ENCODE measurements at regions not wholly inside any gene's neighbourhood (a gene's known extent, or its start where the extent isn't known, plus 50 kb on each side); places are given as distances from the start of the nearest gene placed in this dataset.

DNA sequence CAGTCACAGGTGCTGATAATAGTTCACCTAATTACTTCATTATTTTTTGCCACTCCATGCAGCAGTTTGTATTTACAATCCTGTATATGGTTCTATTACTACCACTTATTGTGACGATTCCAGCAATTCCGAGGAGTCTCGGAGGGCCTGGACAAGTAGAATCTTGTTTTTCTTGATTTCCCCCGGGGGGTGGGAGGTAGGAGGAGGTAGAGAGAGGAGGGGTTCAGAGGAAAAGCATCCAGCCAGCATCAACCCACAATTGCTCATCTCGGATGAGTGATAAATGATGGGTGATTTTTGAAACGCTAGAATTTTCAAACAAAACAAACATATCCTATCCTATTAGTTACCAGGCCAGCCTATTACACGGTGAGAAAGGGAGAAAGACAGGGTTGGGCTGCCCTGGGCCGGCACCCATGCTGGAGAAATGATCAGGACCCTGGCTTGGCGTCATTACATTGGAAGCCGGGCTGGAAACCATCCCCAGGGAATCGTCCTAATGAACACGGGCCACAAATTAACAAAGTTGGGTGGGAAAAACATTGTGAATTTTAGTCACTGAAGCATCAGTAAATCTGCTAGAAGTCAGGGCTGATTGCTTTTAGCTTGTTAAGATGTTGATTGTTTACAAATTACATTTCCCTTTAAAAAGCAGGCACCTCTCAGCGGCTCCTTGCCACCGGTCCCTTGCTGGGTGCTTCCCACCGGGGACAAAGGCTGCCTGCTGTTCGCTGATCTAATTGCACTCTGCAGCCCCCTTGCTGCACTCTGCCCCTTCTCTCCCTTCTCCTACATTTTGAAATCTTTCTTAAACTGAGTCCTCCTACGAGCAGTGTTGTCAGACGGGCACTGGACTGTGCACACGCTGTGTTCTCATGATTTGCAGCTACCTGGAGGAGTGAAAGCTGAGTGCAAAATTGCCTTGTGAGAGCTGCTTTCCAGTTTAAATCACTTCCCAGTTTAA, 95.5 kb downstream of the FAM204A start:
- intact Hi-C loops (cut with DNase I): no loop called here
- DNase-seq: no peak

- no peak for DNase-seq
- intact Hi-C loops (cut with DNase I): loop anchor here (5.0 kb wide), 1 partner anchor 747 kb away; no protein-coding TSS in a partner anchor
Measured at GRCh38 chr10:118243907-118244306, 98.2 kb downstream of the FAM204A start.

DNA sequence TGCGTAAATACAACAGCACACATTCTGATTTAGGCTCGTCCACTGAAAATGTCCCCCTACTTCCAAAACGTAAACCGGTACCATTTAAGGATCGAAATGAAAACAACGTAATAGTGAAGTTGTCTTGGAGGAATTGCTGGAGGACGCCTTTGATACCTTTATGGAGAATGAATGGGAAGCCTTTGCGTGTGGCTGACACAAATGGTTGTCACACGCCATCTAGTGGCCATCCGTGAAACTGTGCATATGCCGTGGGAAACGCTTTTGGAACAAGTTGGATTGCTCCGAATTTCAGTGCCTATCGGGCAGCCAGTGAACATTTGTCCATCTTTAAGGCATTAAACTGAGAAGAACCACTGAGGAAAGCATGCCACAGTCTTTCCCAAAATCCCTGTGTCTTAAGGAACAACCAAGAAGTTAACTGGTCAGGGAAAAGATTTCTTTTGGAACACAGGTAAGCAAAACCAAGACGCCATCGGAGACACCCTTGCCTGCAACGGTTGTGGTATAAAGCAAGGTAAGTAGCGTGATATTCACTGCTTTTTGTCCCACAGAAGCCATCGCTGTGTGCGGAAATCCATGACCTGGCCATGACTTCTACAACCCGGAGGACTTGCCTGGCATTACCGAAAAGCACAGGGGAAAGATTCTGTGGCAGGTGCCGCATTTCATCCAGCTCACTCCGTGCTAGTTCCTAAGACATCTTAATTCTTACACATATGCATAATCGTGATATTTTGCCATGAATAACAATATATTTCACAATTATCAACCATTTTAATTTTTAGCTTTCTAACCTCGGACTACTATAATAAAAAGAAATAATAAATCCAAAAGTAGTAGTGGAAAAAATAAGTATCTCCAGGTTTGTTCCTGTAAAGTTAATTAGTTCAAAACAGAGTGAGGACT, 100.6 kb downstream of the FAM204A start:
- intact Hi-C loops (cut with DNase I): loop anchor here (5.0 kb wide), 1 partner anchor 744 kb away; no protein-coding TSS in a partner anchor
- DNase-seq: peak; percentile 45 to 94 (median 86)

- intact Hi-C loops (cut with DNase I): no loop called here
- DNase-seq: no peak
Measured at GRCh38 chr10:118239236-118239630, 102.9 kb downstream of the FAM204A start.

GRCh38 chr10:118238573-118239235, 103.4 kb downstream of the FAM204A start:
- intact Hi-C loops (cut with DNase I): no loop called here
- DNase-seq: no peak

DNA sequence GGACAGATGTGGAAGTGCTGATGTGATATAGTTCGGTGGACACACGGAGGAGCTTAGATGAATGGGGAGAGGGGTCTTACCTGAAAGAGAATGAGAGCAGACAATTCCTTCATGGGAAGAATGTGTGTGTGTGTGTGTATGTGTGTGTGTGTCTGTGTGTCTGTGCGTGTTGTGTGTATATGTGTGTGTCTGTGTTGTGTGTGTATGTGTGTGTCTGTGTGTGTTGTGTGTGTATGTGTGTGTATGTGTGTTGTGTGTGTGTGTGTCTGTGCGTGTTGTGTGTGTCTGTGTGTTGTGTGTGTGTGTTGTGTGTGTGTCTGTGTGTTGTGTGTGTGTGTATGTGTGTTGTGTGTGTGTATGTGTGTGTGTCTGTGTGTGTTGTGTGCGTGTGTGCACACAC, 104.2 kb downstream of the FAM204A start:
- intact Hi-C loops (cut with DNase I): no loop called here
- no peak for DNase-seq

GRCh38 chr10:118234683-118235082, 107.4 kb downstream of the FAM204A start:
- intact Hi-C loops (cut with DNase I): no loop called here

GRCh38 chr10:118220346-118220850, 121.7 kb downstream of the FAM204A start:
- no peak for DNase-seq

More at GRCh38 chr10:118234683-118235082, 107.4 kb downstream of the FAM204A start:
- DNase-seq: no peak

DNA sequence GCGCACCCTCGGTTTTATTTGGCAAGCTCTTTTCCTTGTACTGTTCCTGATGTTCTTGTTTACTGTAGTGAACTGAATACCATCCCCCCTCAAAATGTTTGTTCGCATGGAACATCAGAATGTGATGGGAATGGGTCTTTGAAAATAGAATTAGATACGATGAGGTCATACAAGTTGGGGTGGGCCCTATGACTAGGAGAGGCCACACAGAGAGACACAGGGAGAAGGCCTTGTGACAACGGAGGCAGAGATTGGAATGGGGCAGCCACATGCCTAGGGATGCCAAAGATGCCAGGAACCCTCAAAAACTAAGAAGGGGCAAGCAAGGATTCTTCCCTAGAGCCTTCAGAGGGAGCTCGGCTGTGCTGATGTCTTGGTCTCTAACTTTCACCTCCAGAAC, 123.6 kb downstream of the FAM204A start:
- no peak for DNase-seq
- intact Hi-C loops (cut with DNase I): no loop called here

More at GRCh38 chr10:118220346-118220850, 121.7 kb downstream of the FAM204A start:
- intact Hi-C loops (cut with DNase I): no loop called here

- intact Hi-C loops (cut with DNase I): no loop called here
- DNase-seq: no peak
Measured at GRCh38 chr10:118216571-118217170, 125.5 kb downstream of the FAM204A start.

- no peak for DNase-seq
- intact Hi-C loops (cut with DNase I): no loop called here
Measured at GRCh38 chr10:118216020-118216419, 126.1 kb downstream of the FAM204A start.

GRCh38 chr10:118214776-118215175, 127.3 kb downstream of the FAM204A start:
- no peak for DNase-seq
- intact Hi-C loops (cut with DNase I): no loop called here

GRCh38 chr10:118213436-118213835, 128.7 kb downstream of the FAM204A start:
- no peak for DNase-seq
- intact Hi-C loops (cut with DNase I): no loop called here

GRCh38 chr10:118210276-118210675, 131.8 kb downstream of the FAM204A start:
- DNase-seq: no peak
- intact Hi-C loops (cut with DNase I): no loop called here

DNA sequence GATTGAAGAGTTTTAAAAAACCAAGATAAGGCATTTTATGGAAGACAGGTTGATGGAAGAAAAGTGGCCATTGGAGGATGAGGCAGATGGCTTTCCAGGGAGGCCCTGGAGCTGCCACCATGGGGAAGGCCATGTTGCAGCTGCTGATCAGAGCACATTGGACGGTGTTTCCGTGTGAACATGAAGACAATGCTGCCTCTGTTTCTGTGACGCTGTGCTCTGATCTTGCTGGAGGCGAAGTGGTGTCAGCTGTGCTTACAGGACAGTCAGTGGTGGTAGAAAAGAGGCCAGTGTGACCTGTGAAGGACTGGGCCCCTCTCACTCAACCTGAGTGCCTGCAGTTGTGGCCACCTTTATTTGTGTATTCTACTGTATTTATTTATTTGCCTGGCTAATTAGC, 132.9 kb downstream of the FAM204A start:
- peak in 39 of 42 donors; percentile 10 to 79 (median 47) for DNase-seq
- intact Hi-C loops (cut with DNase I): no loop called here

- DNase-seq: no peak
- intact Hi-C loops (cut with DNase I): no loop called here
Measured at GRCh38 chr10:118207470-118208007, 134.6 kb downstream of the FAM204A start.

DNA sequence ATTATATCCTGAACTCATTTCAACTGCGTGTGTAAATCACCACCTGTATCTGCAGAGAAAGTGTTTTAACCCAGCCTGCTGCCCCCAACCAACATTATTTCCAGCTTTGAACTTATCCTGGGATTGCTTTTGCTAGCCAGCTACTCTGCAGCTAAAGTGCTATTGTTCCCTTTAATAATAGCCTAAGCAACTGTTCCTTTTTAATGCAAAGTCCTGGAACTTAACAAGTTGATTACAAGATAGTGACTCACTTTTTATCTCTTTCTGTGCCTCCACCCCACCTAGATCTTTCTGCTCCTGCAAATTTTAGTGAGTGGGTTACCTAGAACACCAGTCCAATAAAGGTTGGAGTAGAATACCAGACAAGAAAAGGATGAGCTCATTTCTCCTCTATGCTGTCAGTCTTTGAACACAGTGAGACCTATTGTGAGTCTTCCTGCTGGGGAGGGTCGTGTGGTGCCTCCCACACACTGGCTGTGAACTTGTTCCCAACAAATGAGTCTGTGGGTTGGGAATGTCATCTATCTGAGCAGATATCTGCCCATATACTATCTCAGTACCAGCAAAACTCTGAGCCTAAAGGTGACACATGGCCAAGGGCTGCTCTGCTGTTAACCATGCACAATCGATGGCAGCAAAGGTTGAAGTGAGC, 137.7 kb downstream of the FAM204A start:
- intact Hi-C loops (cut with DNase I): no loop called here
- no peak for DNase-seq

DNA sequence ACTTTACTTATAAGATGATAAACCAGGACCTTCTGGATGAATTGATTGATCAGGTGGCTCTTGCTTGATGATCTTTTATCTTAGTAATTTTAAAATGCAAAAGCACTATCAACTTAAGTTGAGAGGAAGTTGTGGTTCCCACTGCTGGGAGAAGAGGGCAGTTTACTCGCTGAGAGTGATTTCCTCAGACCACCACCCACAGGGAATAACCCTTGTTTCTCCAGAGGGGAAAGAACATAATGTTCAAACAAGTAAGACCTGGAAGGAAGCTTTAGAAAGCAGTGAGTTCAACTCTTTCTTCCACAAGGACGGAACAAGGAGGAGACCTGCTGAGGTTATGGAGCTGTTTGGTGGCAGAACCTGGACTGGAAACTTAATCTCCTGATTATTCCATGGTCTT, 138.7 kb downstream of the FAM204A start:
- intact Hi-C loops (cut with DNase I): no loop called here
- DNase-seq: no peak
